B cell (primary cell): ENCODE measurements at regions not wholly inside any gene's neighbourhood (a gene's known extent, or its start where the extent isn't known, plus 50 kb on each side); places are given as distances from the start of the nearest gene placed in this dataset.
A peak's percentile ranks its signal among the peaks of the same experiment; 100 is the strongest.
"Not testable (repeated sequence)": the region's sequence is repeated elsewhere in the genome, so short reads cannot be mapped to it uniquely, and the experiment has no call there.

Experiments
- ATAC-seq: fragments of 200-7000 bp; cut with Tn5 transposase; one replicate; pipeline ENCODE4 v1.10.0; 2021; ENCODE audit warnings: low read depth, mild to moderate bottlenecking, moderate number of reproducible peaks, moderate library complexity
- CTCF ChIA-PET: fragments of 350-600 bp; sonication (Branson Sonifier 250); formaldehyde crosslinking; loops from one replicate; lab custom pipeline; 2021; ENCODE audit warnings: antibody characterized with exemption, inconsistent platforms; lab: Charles Lee
- POLR2A ChIA-PET: fragments of 350-600 bp; sonication (Branson Sonifier 250); formaldehyde crosslinking; loops from one replicate; lab custom pipeline; 2021; ENCODE audit warnings: antibody characterized with exemption; lab: Charles Lee
- DNase-seq: peaks from one replicate; pipeline ENCODE4 v3.0.0; 2013
- H2AFZ ChIP-seq: 2 replicates; pipeline ENCODE4 v1.6.1; 2012; ENCODE audit warnings: mild to moderate bottlenecking, low read depth, low read length; ENCODE audit not compliant: insufficient read depth, poor library complexity, severe bottlenecking
- H3K27ac ChIP-seq, 2 donors: 1 replicate in 1 of 2; 2 replicates in 1 of 2; pipeline ENCODE4 v1.5.1; 2012 to 2013; ENCODE audit warnings: low read length in 2 of 2, mild to moderate bottlenecking in 2 of 2, moderate library complexity in 1 of 2
- H3K27me3 ChIP-seq, 4 experiments: fragments of 200-600 bp in 1 of 4; sonication (generic) in 1 of 4; replicated peaks in 1 of 4; 1 replicate in 2 of 4; 2 replicates in 2 of 4; pipeline versions ENCODE4 v1.6.1 to v1.7.0; 2013 to 2016; ENCODE audit warnings: low read length in 3 of 4, mild to moderate bottlenecking in 2 of 4, mixed read lengths in 1 of 4, moderate library complexity in 1 of 4; ENCODE audit not compliant: insufficient read depth in 4 of 4, control insufficient read depth in 3 of 4; ENCODE audit errors: control extremely low read depth in 1 of 4
- H3K36me3 ChIP-seq, 2 experiments: replicated peaks in 1 of 2; 1 replicate in 1 of 2; 2 replicates in 1 of 2; pipeline versions ENCODE4 v1.6.1 to v1.7.1; 2013; ENCODE audit warnings: low read length in 1 of 2; ENCODE audit not compliant: insufficient read depth in 2 of 2, control insufficient read depth in 1 of 2; ENCODE audit errors: control extremely low read depth in 1 of 2, extremely low read depth in 1 of 2
- H3K4me1 ChIP-seq, 2 donors: fragments of 200-600 bp in 1 of 2; sonication (generic) in 1 of 2; 1 replicate in 1 of 2; 2 replicates in 1 of 2; pipeline versions ENCODE4 v1.5.1 to v1.6.1; 2013 to 2017; ENCODE audit warnings: low read length in 2 of 2; ENCODE audit not compliant: control insufficient read depth in 2 of 2, insufficient read depth in 2 of 2
- H3K4me2 ChIP-seq: replicated peaks from 2 replicates; pipeline ENCODE3; 2012; ENCODE audit warnings: mild to moderate bottlenecking, low read depth, low read length; ENCODE audit not compliant: poor library complexity, severe bottlenecking
- H3K4me3 ChIP-seq, 5 experiments: fragments of 200-600 bp in 1 of 5; sonication (generic) in 1 of 5; 1 replicate in 3 of 5; 2 replicates in 2 of 5; pipeline versions ENCODE4 v1.5.1 to v1.7.0; 2011 to 2016; ENCODE audit warnings: low read length in 4 of 5, mild to moderate bottlenecking in 4 of 5, low read depth in 2 of 5, control low read depth in 1 of 5, moderate library complexity in 1 of 5; ENCODE audit not compliant: insufficient read depth in 1 of 5; ENCODE audit errors: control extremely low read depth in 1 of 5, extremely low read depth in 1 of 5
- H3K79me2 ChIP-seq: fragments of 200-600 bp; sonication (generic); one replicate; pipeline ENCODE4 v1.6.0; 2016; ENCODE audit warnings: low read length; ENCODE audit not compliant: control insufficient read depth, insufficient read depth
- H3K9ac ChIP-seq: fragments of 200-600 bp; sonication (generic); 2 replicates; pipeline ENCODE4 v1.6.1; 2017; ENCODE audit warnings: mild to moderate bottlenecking, low read length, moderate library complexity
- H3K9me3 ChIP-seq, 3 donors: one replicate each; pipeline versions ENCODE4 v1.6.1 to v1.7.1; 2013; ENCODE audit warnings: low read length in 2 of 3; ENCODE audit not compliant: control insufficient read depth in 2 of 3, insufficient read depth in 1 of 3; ENCODE audit errors: control extremely low read depth in 1 of 3
- H4K20me1 ChIP-seq: 2 replicates; pipeline ENCODE4 v1.6.0; 2012; ENCODE audit warnings: mild to moderate bottlenecking, low read length; ENCODE audit not compliant: insufficient read depth, control insufficient read depth, poor library complexity, severe bottlenecking
- H3K27ac Mint-ChIP-seq: one replicate; pipeline ENCODE4 v1.8.0; 2021; ENCODE audit warnings: mixed read lengths
- H3K27me3 Mint-ChIP-seq: one replicate; pipeline ENCODE4 v1.8.0; 2021; ENCODE audit warnings: mixed read lengths
- H3K4me1 Mint-ChIP-seq: one replicate; pipeline ENCODE4 v1.8.0; 2021; ENCODE audit warnings: mixed read lengths
- H3K4me3 Mint-ChIP-seq: one replicate; pipeline ENCODE4 v1.8.0; 2021; ENCODE audit warnings: mixed read lengths
- H3K9me3 Mint-ChIP-seq: one replicate; pipeline ENCODE4 v1.8.0; 2022; ENCODE audit warnings: mixed read lengths; ENCODE audit not compliant: insufficient read depth
- CTCF ChIP-seq: fragments of 200-600 bp; IDR thresholded peaks from one replicate; pipeline ENCODE4 v1.8.0; 2022; ENCODE audit warnings: antibody characterized with exemption, mild to moderate bottlenecking
- EZH2 ChIP-seq: IDR thresholded peaks from 2 replicates; pipeline ENCODE4 v1.6.1; 2012; ENCODE audit warnings: borderline replicate concordance, low read depth, mild to moderate bottlenecking, moderate library complexity, low read length; ENCODE audit not compliant: insufficient read depth, poor library complexity, severe bottlenecking
- WGBS: methylation state at CpG from one replicate; pipeline ENCODE4 v1.1.5; 2013; ENCODE audit warnings: missing lambda C conversion rate; ENCODE audit not compliant: insufficient coverage; 5-methylcytosine and 5-hydroxymethylcytosine counted together
- intact Hi-C: fragments of 100-400 bp; cut with micrococcal nuclease; formaldehyde crosslinking; loops from one replicate; pipeline ENCODE4 v1.10.0; 2022

- WGBS: 94% methylated on average over 3 of the region's 7 CpGs
- ATAC-seq, H3K4me1 ChIP-seq, H3K9ac ChIP-seq, H3K4me3 ChIP-seq, H3K79me2 ChIP-seq, POLR2A ChIA-PET, H3K36me3 ChIP-seq, intact Hi-C loops, H4K20me1 ChIP-seq, H3K4me2 ChIP-seq, H3K27me3 ChIP-seq, H3K27me3 Mint-ChIP-seq, H3K4me1 Mint-ChIP-seq, H3K27ac ChIP-seq, H3K4me3 Mint-ChIP-seq, CTCF ChIA-PET: not testable (repeated sequence)
- peaks cover 11% of the 10 kb centered on the region for H3K9me3 Mint-ChIP-seq
- H2AFZ ChIP-seq: peak overlapping the region; percentile 30
- peak; percentile 74 for DNase-seq
- peak overlapping the region; percentile 32 for H3K27ac Mint-ChIP-seq
- H3K9me3 ChIP-seq: peaks cover 1 to 20% (median 11%) of the 10 kb centered on the region in 3 donors
These were observed 91.7 kb upstream of the MRI1 start for GRCh38 chr19:13672480-13673175.

GRCh38 chr19:13670846-13671245, 93.5 kb upstream of the MRI1 start:
- intact Hi-C loops: no loop called here
- 100% methylated on average over 2 of the region's 4 CpGs for WGBS
- Mint-ChIP-seq H3K9me3 (peaks cover 11% of the 10 kb centered on the region), H3K27me3 (peaks cover 3% of the 10 kb centered on the region), H3K27ac (no peak overlapping the region), H3K4me1 (peaks cover 7% of the 10 kb centered on the region), H3K4me3 (no peak overlapping the region)
- ATAC-seq (no peak), DNase-seq (no peak)
- Histone ChIP-seq H3K79me2 (no peaks in the 10 kb centered on the region), H4K20me1 (no peaks in the 10 kb centered on the region), H3K36me3 (no peaks in the 10 kb centered on the region), H3K4me1 (peaks cover 0 to 8% of the 10 kb centered on the region in 2 donors), H3K27me3 (no peaks in the 10 kb centered on the region), H2AFZ (no peak overlapping the region), H3K9me3 (peaks cover 1 to 13% (median 11%) of the 10 kb centered on the region in 3 donors), H3K4me3 (no peak overlapping the region), H3K9ac (no peak overlapping the region), H3K4me2 (no peak overlapping the region), H3K27ac (no peak overlapping the region)
- TF ChIP-seq EZH2 (no peak), CTCF (no peak)
- CTCF ChIA-PET: interaction anchor here (0.9 kb wide), 1 partner anchor 9 kb away, joined by 3 read pairs; no protein-coding TSS in a partner anchor
- POLR2A ChIA-PET: no interaction called here
